ENCODE measurements at regions not wholly inside any gene's neighbourhood (a gene's known extent, or its start where the extent isn't known, plus 50 kb on each side); places are given as distances from the start of the nearest gene placed in this dataset.

DNA sequence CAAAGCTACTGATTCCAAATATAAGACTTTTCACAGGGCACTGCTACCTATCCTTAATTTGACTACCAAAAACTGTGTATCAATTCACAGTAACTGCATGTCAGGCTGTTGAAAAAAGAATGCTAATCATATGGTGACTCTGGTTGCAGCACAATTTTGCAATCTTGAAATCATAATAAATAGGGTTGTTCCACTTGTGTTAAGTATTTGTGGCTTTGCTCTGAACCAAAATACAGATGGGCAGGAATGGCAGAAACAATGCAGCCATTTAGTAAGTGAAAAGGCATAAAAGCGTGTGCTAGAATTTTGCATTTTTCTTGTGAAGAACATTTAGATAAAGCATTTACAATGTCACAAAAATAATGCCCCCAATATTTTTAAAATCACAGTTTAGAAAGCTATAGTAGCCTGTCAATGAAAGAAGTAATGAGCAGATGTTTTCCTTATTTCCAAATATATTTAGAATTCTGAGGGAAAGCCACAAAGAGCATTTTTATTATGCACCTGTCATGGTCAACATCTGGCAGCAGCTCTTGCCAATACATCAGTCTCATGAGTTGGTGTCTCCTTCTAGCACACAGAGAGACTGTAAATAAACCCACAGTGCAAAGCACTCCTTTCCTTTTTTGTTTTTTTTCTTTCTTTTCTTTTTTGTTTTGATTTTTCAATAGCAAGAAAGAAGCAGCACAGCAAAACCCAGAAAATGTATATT is 54.8 kb upstream of the PAM start:
- POLR2A ChIA-PET: no interaction called here
- Histone ChIP-seq H3K27me3 (replicated peaks in 1 of 2; ENCODE audit: control insufficient read depth in 2 of 2, extremely low read depth in 1 of 2, insufficient read depth in 2 of 2, low read length in 1 of 2) (peaks cover 0 to 5% of the 10 kb centered on the region in 2 experiments), H3K27ac (ENCODE audit: low read length) (no peak overlapping the region), H3K4me1 (ENCODE audit: control insufficient read depth in 1 of 2, extremely low read depth in 1 of 2, insufficient read depth in 2 of 2, low read length in 2 of 2) (no peaks in the 10 kb centered on the region), H3K36me3 (ENCODE audit: control insufficient read depth in 2 of 2, extremely low read depth in 1 of 2, insufficient read depth in 1 of 2, low read length in 1 of 2) (no peaks in the 10 kb centered on the region), H3K4me3 (ENCODE audit: control insufficient read depth in 1 of 2, extremely low read depth in 1 of 2, low read length in 1 of 2) (no peak overlapping the region), H3K9me3 (no peaks in the 10 kb centered on the region)
- Mint-ChIP-seq H3K4me3 (no peak overlapping the region), H3K4me1 (no peaks in the 10 kb centered on the region), H3K27me3 (peaks cover 2 to 6% of the 10 kb centered on the region in 2 donors), H3K27ac (no peak overlapping the region), H3K9me3 (no peaks in the 10 kb centered on the region), H3K36me3 (no peaks in the 10 kb centered on the region)
- no CpG with 5 or more reads among the region's 1 CpG for WGBS (ENCODE audit: insufficient coverage)
- CTCF ChIA-PET: no interaction called here
- no peak for ATAC-seq (replicated peaks in 1 of 4)
- no peak for DNase-seq

DNA sequence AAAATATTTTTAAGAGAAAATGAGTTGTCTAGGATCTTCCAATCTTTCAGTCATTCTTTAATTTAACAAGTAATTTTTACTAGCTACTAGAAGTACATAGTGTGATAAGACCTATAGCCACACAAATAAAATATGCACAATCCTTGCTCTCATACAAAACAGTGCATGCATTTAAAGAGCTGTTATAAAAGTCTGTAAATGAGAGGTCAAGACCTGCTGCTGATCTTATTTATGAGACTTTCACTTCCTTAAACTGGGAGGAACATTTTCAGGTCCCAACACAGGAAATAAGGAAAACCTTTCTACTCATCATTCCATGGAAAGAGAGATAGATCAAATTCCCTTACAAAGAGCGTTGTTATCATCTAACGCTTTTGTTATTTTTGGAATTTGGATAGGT is 54.2 kb upstream of the PAM start:
- ChIA-PET CTCF (no interaction called here), POLR2A (no interaction called here)
- ATAC-seq (replicated peaks in 1 of 4) (no peak), DNase-seq (no peak)
- no peak overlapping the region for H3K27ac ChIP-seq (ENCODE audit: low read length)
- no peaks in the 10 kb centered on the region for H3K4me1 ChIP-seq (ENCODE audit: control insufficient read depth in 1 of 2, extremely low read depth in 1 of 2, insufficient read depth in 2 of 2, low read length in 2 of 2)
- Mint-ChIP-seq H3K4me1 (no peaks in the 10 kb centered on the region), H3K27ac (no peak overlapping the region), H3K4me3 (no peak overlapping the region), H3K36me3 (no peaks in the 10 kb centered on the region), H3K9me3 (no peaks in the 10 kb centered on the region), H3K27me3 (peaks cover 2 to 6% of the 10 kb centered on the region in 2 donors)
- peaks cover 0 to 5% of the 10 kb centered on the region in 2 experiments for H3K27me3 ChIP-seq (replicated peaks in 1 of 2; ENCODE audit: control insufficient read depth in 2 of 2, extremely low read depth in 1 of 2, insufficient read depth in 2 of 2, low read length in 1 of 2)
- H3K36me3 ChIP-seq (ENCODE audit: control insufficient read depth in 2 of 2, extremely low read depth in 1 of 2, insufficient read depth in 1 of 2, low read length in 1 of 2): no peaks in the 10 kb centered on the region
- no peaks in the 10 kb centered on the region for H3K9me3 ChIP-seq
- no peak overlapping the region for H3K4me3 ChIP-seq (ENCODE audit: control insufficient read depth in 1 of 2, extremely low read depth in 1 of 2, low read length in 1 of 2)
- WGBS (ENCODE audit: insufficient coverage): no CpG with 5 or more reads among the region's 2 CpGs

DNA sequence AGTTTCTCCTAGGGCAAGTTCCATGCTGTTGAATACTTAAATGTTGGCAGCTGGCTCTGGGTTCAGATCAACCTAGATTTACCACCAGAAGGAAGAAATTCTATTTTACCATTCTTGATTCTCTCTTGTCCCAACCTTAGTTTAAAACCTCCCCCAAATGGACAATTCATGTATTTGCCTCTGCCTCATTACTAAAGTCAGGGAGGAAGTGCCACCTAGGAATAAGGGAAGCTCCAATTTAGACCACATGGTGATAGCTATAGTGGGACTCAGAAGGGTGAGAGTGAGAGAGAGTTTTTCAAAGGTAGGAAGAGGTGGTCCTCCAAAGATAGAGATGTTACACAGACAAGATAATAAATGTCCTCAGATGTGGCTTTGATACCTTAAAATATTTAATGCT is 53.4 kb upstream of the PAM start:
- Mint-ChIP-seq H3K27me3 (peaks cover 0 to 6% of the 10 kb centered on the region in 2 donors), H3K27ac (no peak overlapping the region), H3K4me3 (no peak overlapping the region), H3K36me3 (no peaks in the 10 kb centered on the region), H3K4me1 (no peaks in the 10 kb centered on the region), H3K9me3 (no peaks in the 10 kb centered on the region)
- no peaks in the 10 kb centered on the region for H3K36me3 ChIP-seq (ENCODE audit: control insufficient read depth in 2 of 2, extremely low read depth in 1 of 2, insufficient read depth in 1 of 2, low read length in 1 of 2)
- CTCF ChIA-PET: no interaction called here
- no peak overlapping the region for H3K27ac ChIP-seq (ENCODE audit: low read length)
- ATAC-seq (replicated peaks in 1 of 4): no peak
- H3K4me3 ChIP-seq (ENCODE audit: control insufficient read depth in 1 of 2, extremely low read depth in 1 of 2, low read length in 1 of 2): no peak overlapping the region
- DNase-seq: no peak
- no peaks in the 10 kb centered on the region for H3K4me1 ChIP-seq (ENCODE audit: control insufficient read depth in 1 of 2, extremely low read depth in 1 of 2, insufficient read depth in 2 of 2, low read length in 2 of 2)
- peaks cover 0 to 4% of the 10 kb centered on the region in 2 experiments for H3K27me3 ChIP-seq (replicated peaks in 1 of 2; ENCODE audit: control insufficient read depth in 2 of 2, extremely low read depth in 1 of 2, insufficient read depth in 2 of 2, low read length in 1 of 2)
- POLR2A ChIA-PET: no interaction called here
- H3K9me3 ChIP-seq: no peaks in the 10 kb centered on the region

Measured in T-cell (primary cell).